WERI-Rb-1 (cell line): ENCODE measurements at regions not wholly inside any gene's neighbourhood (a gene's known extent, or its start where the extent isn't known, plus 50 kb on each side); places are given as distances from the start of the nearest gene placed in this dataset.

ENCODE experiments used
- DNase-seq: peaks from one replicate; pipeline ENCODE4 v3.0.0-alpha.2; 2020
- H3K27ac ChIP-seq: fragments of 250-450 bp; sonication (Bioruptor Pico); 2 replicates; pipeline ENCODE4 v1.5.1; 2020; ENCODE audit warnings: mild to moderate bottlenecking, moderate library complexity
- H3K27me3 ChIP-seq: fragments of 250-450 bp; sonication (Bioruptor Pico); 2 replicates; pipeline ENCODE4 v1.5.1; 2021; ENCODE audit warnings: mild to moderate bottlenecking, low read depth, moderate library complexity; ENCODE audit not compliant: insufficient read depth, severe bottlenecking
- H3K36me3 ChIP-seq: fragments of 250-450 bp; sonication (Bioruptor Pico); 2 replicates; pipeline ENCODE4 v1.5.1; 2020; ENCODE audit warnings: mild to moderate bottlenecking, moderate library complexity
- H3K4me3 ChIP-seq: 2 replicates; pipeline ENCODE4 v1.5.1; 2011; ENCODE audit warnings: low read depth, mild to moderate bottlenecking, control low read depth, low read length
- H3K9me3 ChIP-seq: fragments of 250-450 bp; sonication (Bioruptor Pico); 2 replicates; pipeline ENCODE4 v1.5.1; 2021; ENCODE audit warnings: mild to moderate bottlenecking, moderate library complexity; ENCODE audit not compliant: severe bottlenecking
- CTCF ChIP-seq: IDR thresholded peaks from 2 replicates; pipeline ENCODE4 v1.5.1; 2011; ENCODE audit warnings: low read depth, mild to moderate bottlenecking, control low read depth, inconsistent platforms, low read length

- no peaks in the 10 kb centered on the region for H3K36me3 ChIP-seq
- H3K4me3 ChIP-seq = no peak overlapping the region
- no peaks in the 10 kb centered on the region for H3K27me3 ChIP-seq
- H3K9me3 ChIP-seq = no peaks in the 10 kb centered on the region
- no peak for TF ChIP-seq CTCF
- no peak overlapping the region for H3K27ac ChIP-seq
- no peak for DNase-seq
Measured at GRCh38 chr4:27096142-27096824, 235.6 kb downstream of the STIM2 start.

GRCh38 chr4:27098034-27098433 is 237.4 kb downstream of the STIM2 start:
- H3K9me3 ChIP-seq = no peaks in the 10 kb centered on the region
- no peak overlapping the region for H3K27ac ChIP-seq
- no peaks in the 10 kb centered on the region for H3K27me3 ChIP-seq
- no peak overlapping the region for H3K4me3 ChIP-seq
- TF ChIP-seq CTCF = no peak
- no peak for DNase-seq
- no peaks in the 10 kb centered on the region for H3K36me3 ChIP-seq

- Histone ChIP-seq H3K9me3 (no peaks in the 10 kb centered on the region), H3K27ac (no peak overlapping the region), H3K36me3 (no peaks in the 10 kb centered on the region), H3K4me3 (no peak overlapping the region), H3K27me3 (no peaks in the 10 kb centered on the region)
- TF ChIP-seq CTCF = no peak
- no peak for DNase-seq
Measured at GRCh38 chr4:27100713-27101112, 240.1 kb downstream of the STIM2 start.

GRCh38 chr4:27101126-27101525 is 240.5 kb downstream of the STIM2 start:
- TF ChIP-seq CTCF = no peak
- no peaks in the 10 kb centered on the region for H3K36me3 ChIP-seq
- no peaks in the 10 kb centered on the region for H3K9me3 ChIP-seq
- H3K27ac ChIP-seq = no peak overlapping the region
- no peak for DNase-seq
- H3K27me3 ChIP-seq = no peaks in the 10 kb centered on the region
- no peak overlapping the region for H3K4me3 ChIP-seq

GRCh38 chr4:27101561-27101960 is 240.9 kb downstream of the STIM2 start:
- Histone ChIP-seq H3K36me3 (no peaks in the 10 kb centered on the region), H3K27me3 (no peaks in the 10 kb centered on the region), H3K27ac (no peak overlapping the region), H3K9me3 (no peaks in the 10 kb centered on the region), H3K4me3 (no peak overlapping the region)
- DNase-seq = no peak
- TF ChIP-seq CTCF = no peak

- Histone ChIP-seq H3K27ac (no peak overlapping the region), H3K27me3 (no peaks in the 10 kb centered on the region), H3K4me3 (no peak overlapping the region), H3K36me3 (no peaks in the 10 kb centered on the region), H3K9me3 (no peaks in the 10 kb centered on the region)
- no peak for TF ChIP-seq CTCF
- DNase-seq = no peak
Measured at GRCh38 chr4:27111627-27112026, 251.0 kb downstream of the STIM2 start.
